ENCODE measurements at regions not wholly inside any gene's neighbourhood (a gene's known extent, or its start where the extent isn't known, plus 50 kb on each side); places are given as distances from the start of the nearest gene placed in this dataset.

DNA sequence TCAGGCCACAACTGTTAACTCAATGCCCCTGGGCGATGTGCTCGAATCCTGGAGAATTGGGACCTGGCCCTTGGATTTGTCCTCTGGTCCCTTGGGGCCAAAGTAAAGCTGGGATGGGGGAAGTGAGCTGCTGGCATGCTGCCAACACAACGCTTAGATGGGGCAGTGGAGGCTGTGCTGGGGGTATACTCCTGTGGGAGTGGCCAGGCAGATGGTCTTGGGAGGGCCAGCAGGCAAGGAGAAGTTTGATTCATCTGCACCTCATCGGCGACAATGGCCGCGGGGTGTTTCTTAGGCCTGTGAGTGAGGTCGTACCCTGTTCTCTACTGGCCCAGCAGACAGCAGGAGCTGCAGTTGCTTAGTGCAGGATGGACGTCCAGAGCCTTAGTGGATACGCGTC, 139.0 kb upstream of the MTPN start:
- TF ChIP-seq, protein P1, sequence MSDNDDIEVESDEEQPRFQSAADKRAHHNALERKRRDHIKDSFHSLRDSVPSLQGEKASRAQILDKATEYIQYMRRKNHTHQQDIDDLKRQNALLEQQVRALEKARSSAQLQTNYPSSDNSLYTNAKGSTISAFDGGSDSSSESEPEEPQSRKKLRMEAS (IDR thresholded peaks at IDR 0.05; ENCODE audit: low read depth, low read length) = no peak
- TF ChIP-seq POLR2A (IDR thresholded peaks at IDR 0.05; ENCODE audit: extremely low read depth, insufficient read length) (no peak), MYC (IDR thresholded peaks at IDR 0.05; ENCODE audit: low read depth, low read length) (no peak)
- TF ChIP-seq, protein P2, sequence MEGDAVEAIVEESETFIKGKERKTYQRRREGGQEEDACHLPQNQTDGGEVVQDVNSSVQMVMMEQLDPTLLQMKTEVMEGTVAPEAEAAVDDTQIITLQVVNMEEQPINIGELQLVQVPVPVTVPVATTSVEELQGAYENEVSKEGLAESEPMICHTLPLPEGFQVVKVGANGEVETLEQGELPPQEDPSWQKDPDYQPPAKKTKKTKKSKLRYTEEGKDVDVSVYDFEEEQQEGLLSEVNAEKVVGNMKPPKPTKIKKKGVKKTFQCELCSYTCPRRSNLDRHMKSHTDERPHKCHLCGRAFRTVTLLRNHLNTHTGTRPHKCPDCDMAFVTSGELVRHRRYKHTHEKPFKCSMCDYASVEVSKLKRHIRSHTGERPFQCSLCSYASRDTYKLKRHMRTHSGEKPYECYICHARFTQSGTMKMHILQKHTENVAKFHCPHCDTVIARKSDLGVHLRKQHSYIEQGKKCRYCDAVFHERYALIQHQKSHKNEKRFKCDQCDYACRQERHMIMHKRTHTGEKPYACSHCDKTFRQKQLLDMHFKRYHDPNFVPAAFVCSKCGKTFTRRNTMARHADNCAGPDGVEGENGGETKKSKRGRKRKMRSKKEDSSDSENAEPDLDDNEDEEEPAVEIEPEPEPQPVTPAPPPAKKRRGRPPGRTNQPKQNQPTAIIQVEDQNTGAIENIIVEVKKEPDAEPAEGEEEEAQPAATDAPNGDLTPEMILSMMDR (IDR thresholded peaks at IDR 0.05; ENCODE audit: low read depth, low read length) = no peak

All from NB4 (cell line).